ENCODE measurements at regions not wholly inside any gene's neighbourhood (a gene's known extent, or its start where the extent isn't known, plus 50 kb on each side); places are given as distances from the start of the nearest gene placed in this dataset.
A peak's percentile ranks its signal among the peaks of the same experiment; 100 is the strongest.
"Not testable (repeated sequence)": the region's sequence is repeated elsewhere in the genome, so short reads cannot be mapped to it uniquely, and the experiment has no call there.

GRCh38 chr6:166253778-166254204 lies 54.4 kb downstream of the PRR18 start:
- H3K4me3 ChIP-seq (ENCODE audit: low read length), result peak overlapping the region; percentile 45
- H3K4me1 ChIP-seq (ENCODE audit: insufficient read depth, low read length), result peaks cover 34% of the 10 kb centered on the region
- no peaks in the 10 kb centered on the region for H3K9me3 ChIP-seq (ENCODE audit: low read depth, low read length)
- H3K27me3 ChIP-seq (ENCODE audit: insufficient read depth, low read length), result peaks cover 29% of the 10 kb centered on the region

- Histone ChIP-seq H3K27me3 (ENCODE audit: insufficient read depth, low read length) (peaks cover 29% of the 10 kb centered on the region), H3K4me3 (ENCODE audit: low read length) (peak overlapping the region; percentile 45), H3K9me3 (ENCODE audit: low read depth, low read length) (no peaks in the 10 kb centered on the region), H3K4me1 (ENCODE audit: insufficient read depth, low read length) (peaks cover 29% of the 10 kb centered on the region)
Measured at GRCh38 chr6:166253281-166253681, 54.9 kb downstream of the PRR18 start.

- Histone ChIP-seq H3K27me3 (ENCODE audit: insufficient read depth, low read length) (peaks cover 29% of the 10 kb centered on the region), H3K4me1 (ENCODE audit: insufficient read depth, low read length) (peaks cover 22% of the 10 kb centered on the region), H3K4me3 (ENCODE audit: low read length) (no peak overlapping the region), H3K9me3 (ENCODE audit: low read depth, low read length) (no peaks in the 10 kb centered on the region)
Measured at GRCh38 chr6:166252601-166253000, 55.6 kb downstream of the PRR18 start.

GRCh38 chr6:166251655-166252054 lies 56.5 kb downstream of the PRR18 start:
- peaks cover 29% of the 10 kb centered on the region for H3K27me3 ChIP-seq (ENCODE audit: insufficient read depth, low read length)
- no peak overlapping the region for H3K4me3 ChIP-seq (ENCODE audit: low read length)
- peaks cover 16% of the 10 kb centered on the region for H3K4me1 ChIP-seq (ENCODE audit: insufficient read depth, low read length)
- H3K9me3 ChIP-seq (ENCODE audit: low read depth, low read length), result no peaks in the 10 kb centered on the region

GRCh38 chr6:166251211-166251610 lies 57.0 kb downstream of the PRR18 start:
- H3K4me1 ChIP-seq (ENCODE audit: insufficient read depth, low read length), result peaks cover 16% of the 10 kb centered on the region
- no peaks in the 10 kb centered on the region for H3K9me3 ChIP-seq (ENCODE audit: low read depth, low read length)
- H3K4me3 ChIP-seq (ENCODE audit: low read length), result no peak overlapping the region
- peaks cover 29% of the 10 kb centered on the region for H3K27me3 ChIP-seq (ENCODE audit: insufficient read depth, low read length)

GRCh38 chr6:166249061-166249785 lies 59.0 kb downstream of the PRR18 start:
- peaks cover 23% of the 10 kb centered on the region for H3K4me1 ChIP-seq (ENCODE audit: insufficient read depth, low read length)
- peaks cover 14% of the 10 kb centered on the region for H3K27me3 ChIP-seq (ENCODE audit: insufficient read depth, low read length)

GRCh38 chr6:166245148-166245547 lies 63.0 kb downstream of the PRR18 start:
- H3K9me3 ChIP-seq (ENCODE audit: low read depth, low read length), result no peaks in the 10 kb centered on the region
- H3K4me1 ChIP-seq (ENCODE audit: insufficient read depth, low read length), result peaks cover 17% of the 10 kb centered on the region
- H3K4me3 ChIP-seq (ENCODE audit: low read length), result no peak overlapping the region
- no peaks in the 10 kb centered on the region for H3K27me3 ChIP-seq (ENCODE audit: insufficient read depth, low read length)

More at GRCh38 chr6:166249061-166249785, 59.0 kb downstream of the PRR18 start:
- not testable (repeated sequence) for H3K4me3 ChIP-seq (ENCODE audit: low read length); H3K9me3 ChIP-seq (ENCODE audit: low read depth, low read length)

GRCh38 chr6:166244353-166245045 lies 63.7 kb downstream of the PRR18 start:
- no peaks in the 10 kb centered on the region for H3K9me3 ChIP-seq (ENCODE audit: low read depth, low read length)
- H3K4me1 ChIP-seq (ENCODE audit: insufficient read depth, low read length), result peaks cover 17% of the 10 kb centered on the region
- no peaks in the 10 kb centered on the region for H3K27me3 ChIP-seq (ENCODE audit: insufficient read depth, low read length)
- H3K4me3 ChIP-seq (ENCODE audit: low read length), result no peak overlapping the region

- Histone ChIP-seq H3K4me3 (ENCODE audit: low read length) (no peak overlapping the region), H3K9me3 (ENCODE audit: low read depth, low read length) (no peaks in the 10 kb centered on the region), H3K27me3 (ENCODE audit: insufficient read depth, low read length) (no peaks in the 10 kb centered on the region), H3K4me1 (ENCODE audit: insufficient read depth, low read length) (peaks cover 17% of the 10 kb centered on the region)
Measured at GRCh38 chr6:166242888-166243287, 65.3 kb downstream of the PRR18 start.

GRCh38 chr6:166241974-166242373 lies 66.2 kb downstream of the PRR18 start:
- Histone ChIP-seq H3K27me3 (ENCODE audit: insufficient read depth, low read length) (no peaks in the 10 kb centered on the region), H3K9me3 (ENCODE audit: low read depth, low read length) (no peaks in the 10 kb centered on the region), H3K4me1 (ENCODE audit: insufficient read depth, low read length) (peaks cover 22% of the 10 kb centered on the region), H3K4me3 (ENCODE audit: low read length) (no peak overlapping the region)

- peaks cover 30% of the 10 kb centered on the region for H3K4me1 ChIP-seq (ENCODE audit: insufficient read depth, low read length)
- no peaks in the 10 kb centered on the region for H3K27me3 ChIP-seq (ENCODE audit: insufficient read depth, low read length)
- no peak overlapping the region for H3K4me3 ChIP-seq (ENCODE audit: low read length)
- H3K9me3 ChIP-seq (ENCODE audit: low read depth, low read length), result no peaks in the 10 kb centered on the region
Measured at GRCh38 chr6:166240889-166241288, 67.3 kb downstream of the PRR18 start.

GRCh38 chr6:166237617-166238016 lies 70.0 kb upstream of the TBXT start:
- Histone ChIP-seq H3K4me3 (ENCODE audit: low read length) (no peak overlapping the region), H3K4me1 (ENCODE audit: insufficient read depth, low read length) (peaks cover 22% of the 10 kb centered on the region), H3K27me3 (ENCODE audit: insufficient read depth, low read length) (no peaks in the 10 kb centered on the region), H3K9me3 (ENCODE audit: low read depth, low read length) (no peaks in the 10 kb centered on the region)

GRCh38 chr6:166236596-166236995 lies 68.9 kb upstream of the TBXT start:
- Histone ChIP-seq H3K4me1 (ENCODE audit: insufficient read depth, low read length) (peaks cover 22% of the 10 kb centered on the region), H3K27me3 (ENCODE audit: insufficient read depth, low read length) (no peaks in the 10 kb centered on the region), H3K4me3 (ENCODE audit: low read length) (no peak overlapping the region), H3K9me3 (ENCODE audit: low read depth, low read length) (no peaks in the 10 kb centered on the region)

GRCh38 chr6:166235666-166236292 lies 68.1 kb upstream of the TBXT start:
- peaks cover 22% of the 10 kb centered on the region for H3K4me1 ChIP-seq (ENCODE audit: insufficient read depth, low read length)
- H3K9me3 ChIP-seq (ENCODE audit: low read depth, low read length), result no peaks in the 10 kb centered on the region
- no peaks in the 10 kb centered on the region for H3K27me3 ChIP-seq (ENCODE audit: insufficient read depth, low read length)
- no peak overlapping the region for H3K4me3 ChIP-seq (ENCODE audit: low read length)

GRCh38 chr6:166231181-166231580 lies 63.5 kb upstream of the TBXT start:
- peaks cover 17% of the 10 kb centered on the region for H3K4me1 ChIP-seq (ENCODE audit: insufficient read depth, low read length)
- peaks cover 26% of the 10 kb centered on the region for H3K27me3 ChIP-seq (ENCODE audit: insufficient read depth, low read length)
- H3K9me3 ChIP-seq (ENCODE audit: low read depth, low read length); H3K4me3 ChIP-seq (ENCODE audit: low read length): not testable (repeated sequence)
